Astrocyte (in vitro differentiated cells and primary cell): ENCODE measurements at regions not wholly inside any gene's neighbourhood (a gene's known extent, or its start where the extent isn't known, plus 50 kb on each side); places are given as distances from the start of the nearest gene placed in this dataset.

Source experiments
- EZH2 ChIP-seq: IDR thresholded peaks from 2 replicates; pipeline ENCODE4 v1.6.1; 2012; ENCODE audit warnings: mild to moderate bottlenecking, low read length, inconsistent platforms; ENCODE audit not compliant: insufficient read depth
- TF ChIP-seq, protein P1 (sequence below): IDR thresholded peaks from 2 replicates; pipeline ENCODE4 v1.5.1; 2011; ENCODE audit warnings: low read depth, mild to moderate bottlenecking, inconsistent platforms, low read length, moderate library complexity; ENCODE audit not compliant: insufficient read depth

DNA sequence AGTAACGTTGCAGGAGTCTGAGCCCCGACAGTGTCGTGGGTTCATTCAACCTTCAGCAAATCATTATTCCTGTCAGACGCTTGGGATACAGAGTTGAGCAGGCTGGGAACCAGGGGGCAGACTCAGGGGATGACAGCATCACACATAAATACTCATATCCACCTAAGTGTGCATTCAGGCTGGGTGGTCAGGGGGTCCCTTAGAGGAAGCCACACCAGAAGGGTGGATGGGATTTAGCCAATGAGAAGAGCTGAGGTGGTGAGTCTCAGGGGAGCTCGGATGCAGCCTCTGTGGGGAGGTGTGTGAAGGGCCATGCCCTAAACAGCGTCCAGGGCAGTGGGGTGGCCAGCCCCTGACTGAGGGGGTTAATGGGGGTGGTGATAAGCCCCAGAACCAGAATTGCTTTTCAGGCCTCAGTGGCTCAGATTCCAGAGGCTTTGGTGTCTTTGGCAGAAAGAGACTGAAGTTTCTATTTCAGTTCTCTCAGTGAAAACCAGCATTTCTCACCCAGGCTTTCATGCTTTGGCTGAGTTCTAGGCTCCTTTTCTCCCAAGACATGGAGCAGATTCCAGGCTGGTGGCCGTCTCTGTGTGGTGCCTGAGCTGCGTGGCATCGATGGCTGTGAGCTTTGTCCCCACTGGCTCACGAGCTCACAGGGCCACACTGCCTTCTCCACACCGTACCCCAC, 83.9 kb upstream of the CLDN5 start:
- TF ChIP-seq, protein P1, sequence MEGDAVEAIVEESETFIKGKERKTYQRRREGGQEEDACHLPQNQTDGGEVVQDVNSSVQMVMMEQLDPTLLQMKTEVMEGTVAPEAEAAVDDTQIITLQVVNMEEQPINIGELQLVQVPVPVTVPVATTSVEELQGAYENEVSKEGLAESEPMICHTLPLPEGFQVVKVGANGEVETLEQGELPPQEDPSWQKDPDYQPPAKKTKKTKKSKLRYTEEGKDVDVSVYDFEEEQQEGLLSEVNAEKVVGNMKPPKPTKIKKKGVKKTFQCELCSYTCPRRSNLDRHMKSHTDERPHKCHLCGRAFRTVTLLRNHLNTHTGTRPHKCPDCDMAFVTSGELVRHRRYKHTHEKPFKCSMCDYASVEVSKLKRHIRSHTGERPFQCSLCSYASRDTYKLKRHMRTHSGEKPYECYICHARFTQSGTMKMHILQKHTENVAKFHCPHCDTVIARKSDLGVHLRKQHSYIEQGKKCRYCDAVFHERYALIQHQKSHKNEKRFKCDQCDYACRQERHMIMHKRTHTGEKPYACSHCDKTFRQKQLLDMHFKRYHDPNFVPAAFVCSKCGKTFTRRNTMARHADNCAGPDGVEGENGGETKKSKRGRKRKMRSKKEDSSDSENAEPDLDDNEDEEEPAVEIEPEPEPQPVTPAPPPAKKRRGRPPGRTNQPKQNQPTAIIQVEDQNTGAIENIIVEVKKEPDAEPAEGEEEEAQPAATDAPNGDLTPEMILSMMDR: no peak
- TF ChIP-seq EZH2: no peak
